ENCODE measurements at regions not wholly inside any gene's neighbourhood (a gene's known extent, or its start where the extent isn't known, plus 50 kb on each side); places are given as distances from the start of the nearest gene placed in this dataset.
"Not testable (repeated sequence)": the region's sequence is repeated elsewhere in the genome, so short reads cannot be mapped to it uniquely, and the experiment has no call there.

GRCh38 chr5:111819028-111819427, 62.0 kb upstream of the NREP start:
- not testable (repeated sequence) for DNase-seq, ATAC-seq

- no peak for DNase-seq
- ATAC-seq: no peak
These were observed 56.5 kb upstream of the NREP start for GRCh38 chr5:111813537-111813936.

- ATAC-seq (no peak), DNase-seq (no peak)
These were observed 53.1 kb upstream of the NREP start for GRCh38 chr5:111810112-111810511.

All from stimulated activated naive CD8-positive, alpha-beta T cell treated with anti-CD3 and anti-CD28 coated beads, Interleukin-15, Interleukin-2, amounts not matched to agents 100 U/mL and 50 U/mL, for 24 hours (primary cell).